ENCODE measurements at regions not wholly inside any gene's neighbourhood (a gene's known extent, or its start where the extent isn't known, plus 50 kb on each side); places are given as distances from the start of the nearest gene placed in this dataset.
"Not testable (repeated sequence)": the region's sequence is repeated elsewhere in the genome, so short reads cannot be mapped to it uniquely, and the experiment has no call there.

- TF ChIP-seq POLR2A, EP300 (IDR thresholded peaks at IDR 0.05): not testable (repeated sequence)
Measured at GRCh38 chr1:83194610-83195009, 804.3 kb downstream of the TTLL7 start.
